ENCODE measurements at regions not wholly inside any gene's neighbourhood (a gene's known extent, or its start where the extent isn't known, plus 50 kb on each side); places are given as distances from the start of the nearest gene placed in this dataset.

- WGBS: 75% methylated on average over 18 of the region's 18 CpGs
- TF ChIP-seq JUND (IDR thresholded peaks at IDR 0.05): no peak
- TF ChIP-seq MAX (IDR thresholded peaks at IDR 0.05): no peak
- no peak for TF ChIP-seq NR2F2 (IDR thresholded peaks at IDR 0.05)
- TF ChIP-seq REST (IDR thresholded peaks at IDR 0.05): no peak
- no peak for TF ChIP-seq ATF3 (IDR thresholded peaks at IDR 0.05)
- TF ChIP-seq RAD21 (IDR thresholded peaks at IDR 0.05): no peak
- no peak for TF ChIP-seq HNF4G (IDR thresholded peaks at IDR 0.05)
- no peak for TF ChIP-seq YY1 (IDR thresholded peaks at IDR 0.05)
- TF ChIP-seq ZBTB33 (IDR thresholded peaks at IDR 0.05): no peak
- no peak for DNase-seq (ENCODE audit: low spot score)
Measured at GRCh38 chr11:70637949-70638583, 239.7 kb downstream of the CTTN start.

DNA sequence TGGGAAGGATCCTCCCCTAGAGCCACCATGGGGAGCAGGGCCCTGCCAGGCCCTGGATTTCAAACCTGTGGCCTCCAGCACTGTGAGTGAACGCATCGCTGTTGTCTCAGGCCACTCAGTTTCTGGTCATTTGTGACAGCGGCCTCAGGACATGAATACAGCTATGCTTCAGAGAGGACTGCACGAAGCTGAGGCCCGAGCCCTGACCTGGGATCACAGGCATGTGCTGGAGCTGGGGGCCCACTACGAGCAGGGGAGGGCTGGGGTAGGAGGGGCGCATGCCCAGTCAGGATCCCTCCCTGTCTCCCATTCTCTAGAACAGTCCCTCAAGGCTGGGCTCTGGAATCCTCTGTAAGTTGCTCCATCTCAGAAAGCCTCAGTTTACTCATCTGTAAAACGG lies 242.1 kb downstream of the CTTN start:
- no peak for DNase-seq (ENCODE audit: low spot score)
- TF ChIP-seq HNF4A (conservative IDR thresholded peaks at IDR 0.05) (no peak), RAD21 (IDR thresholded peaks at IDR 0.05) (no peak), FOXA2 (IDR thresholded peaks at IDR 0.05) (no peak), EGR1 (IDR thresholded peaks at IDR 0.05; ENCODE audit: low read depth in 2 of 2) (no peak), JUND (IDR thresholded peaks at IDR 0.05) (no peak), SP1 (IDR thresholded peaks at IDR 0.05) (no peak), RXRA (IDR thresholded peaks at IDR 0.05) (no peak), CTCF (IDR thresholded peaks at IDR 0.05; ENCODE audit: low read depth, low read length, missing input control) (no peak), ATF3 (IDR thresholded peaks at IDR 0.05) (no peak), ZBTB33 (IDR thresholded peaks at IDR 0.05) (no peak), TAF1 (conservative IDR thresholded peaks at IDR 0.05) (no peak)
- H3K9me3 ChIP-seq (ENCODE audit: control insufficient read depth in 4 of 4, low read length in 3 of 4): no peaks in the 10 kb centered on the region
- H3K27ac ChIP-seq (ENCODE audit: low read depth in 1 of 2, low read length in 2 of 2): no peak overlapping the region
- WGBS: 94% methylated on average over 8 of the region's 8 CpGs
- no peaks in the 10 kb centered on the region for H3K36me3 ChIP-seq (ENCODE audit: control insufficient read depth in 4 of 4, insufficient read depth in 3 of 4, low read depth in 1 of 4, low read length in 3 of 4)
- H3K9ac ChIP-seq (ENCODE audit: low read depth in 1 of 2, low read length in 2 of 2): no peak overlapping the region
- no peaks in the 10 kb centered on the region for H3K27me3 ChIP-seq (ENCODE audit: control insufficient read depth in 4 of 4, insufficient read depth in 4 of 4, low read length in 3 of 4)
- H3K4me1 ChIP-seq (ENCODE audit: control insufficient read depth in 4 of 4, insufficient read depth in 4 of 4, low read length in 3 of 4): no peaks in the 10 kb centered on the region
- H3K4me3 ChIP-seq (ENCODE audit: low read depth in 1 of 3, low read length in 3 of 3): no peak overlapping the region

More at GRCh38 chr11:70637949-70638583, 239.7 kb downstream of the CTTN start:
- Histone ChIP-seq H3K4me1 (ENCODE audit: control insufficient read depth in 4 of 4, insufficient read depth in 4 of 4, low read length in 3 of 4) (no peaks in the 10 kb centered on the region), H3K9ac (ENCODE audit: low read depth in 1 of 2, low read length in 2 of 2) (no peak overlapping the region), H3K4me3 (ENCODE audit: low read depth in 1 of 3, low read length in 3 of 3) (no peak overlapping the region), H3K27ac (ENCODE audit: low read depth in 1 of 2, low read length in 2 of 2) (no peak overlapping the region), H3K9me3 (ENCODE audit: control insufficient read depth in 4 of 4, low read length in 3 of 4) (no peaks in the 10 kb centered on the region), H3K36me3 (ENCODE audit: control insufficient read depth in 4 of 4, insufficient read depth in 3 of 4, low read depth in 1 of 4, low read length in 3 of 4) (no peaks in the 10 kb centered on the region), H3K27me3 (ENCODE audit: control insufficient read depth in 4 of 4, insufficient read depth in 4 of 4, low read length in 3 of 4) (no peaks in the 10 kb centered on the region)

Measured in liver (tissue), 8 donors.